ENCODE measurements at regions not wholly inside any gene's neighbourhood (a gene's known extent, or its start where the extent isn't known, plus 50 kb on each side); places are given as distances from the start of the nearest gene placed in this dataset.

DNA sequence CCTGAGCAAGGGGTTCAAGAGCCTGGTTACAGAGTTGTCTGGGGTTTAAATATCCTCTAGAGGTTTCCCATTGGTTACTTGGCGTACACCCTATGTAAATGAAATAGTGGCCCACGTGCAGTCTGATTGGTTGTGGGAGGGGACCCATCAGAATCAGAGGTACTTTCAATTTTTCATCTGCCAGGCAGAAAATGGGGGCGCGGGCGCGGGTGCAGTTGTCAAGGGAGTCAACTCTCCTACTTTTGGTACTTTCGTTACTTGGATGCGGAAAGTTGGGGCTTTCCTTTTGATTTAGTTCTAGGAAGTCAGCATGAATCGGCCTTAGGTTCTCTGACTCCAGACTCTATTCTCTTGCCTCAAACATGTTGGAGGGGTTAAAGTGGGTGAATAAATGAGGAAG is 83.2 kb downstream of the DNAJB9 start:
- no peak for TF ChIP-seq CTCF (IDR thresholded peaks at IDR 0.05; ENCODE audit: low read depth, low read length, poor library complexity, severe bottlenecking)
- no peak for TF ChIP-seq EZH2phosphoT487 (IDR thresholded peaks at IDR 0.05; ENCODE audit: borderline replicate concordance, low read length)
